Fibroblast of pulmonary artery (primary cell): ENCODE measurements at regions not wholly inside any gene's neighbourhood (a gene's known extent, or its start where the extent isn't known, plus 50 kb on each side); places are given as distances from the start of the nearest gene placed in this dataset.

Experiments
- DNase-seq: peaks from one replicate; pipeline ENCODE4 v3.0.0-alpha.2; 2010; ENCODE audit warnings: low read depth
- H3K4me3 ChIP-seq: replicated peaks from 2 replicates; pipeline ENCODE4 v1.5.1; 2011; ENCODE audit warnings: low read depth, mild to moderate bottlenecking, control low read depth, low read length, moderate library complexity
- TF ChIP-seq, protein P1 (sequence below): IDR thresholded peaks from 2 replicates; pipeline ENCODE4 v1.5.1; 2011; ENCODE audit warnings: mild to moderate bottlenecking, control low read depth, low read length, inconsistent platforms; ENCODE audit errors: missing control alignments

- H3K4me3 ChIP-seq = no peak overlapping the region
- DNase-seq = no peak
- TF ChIP-seq, protein P1, sequence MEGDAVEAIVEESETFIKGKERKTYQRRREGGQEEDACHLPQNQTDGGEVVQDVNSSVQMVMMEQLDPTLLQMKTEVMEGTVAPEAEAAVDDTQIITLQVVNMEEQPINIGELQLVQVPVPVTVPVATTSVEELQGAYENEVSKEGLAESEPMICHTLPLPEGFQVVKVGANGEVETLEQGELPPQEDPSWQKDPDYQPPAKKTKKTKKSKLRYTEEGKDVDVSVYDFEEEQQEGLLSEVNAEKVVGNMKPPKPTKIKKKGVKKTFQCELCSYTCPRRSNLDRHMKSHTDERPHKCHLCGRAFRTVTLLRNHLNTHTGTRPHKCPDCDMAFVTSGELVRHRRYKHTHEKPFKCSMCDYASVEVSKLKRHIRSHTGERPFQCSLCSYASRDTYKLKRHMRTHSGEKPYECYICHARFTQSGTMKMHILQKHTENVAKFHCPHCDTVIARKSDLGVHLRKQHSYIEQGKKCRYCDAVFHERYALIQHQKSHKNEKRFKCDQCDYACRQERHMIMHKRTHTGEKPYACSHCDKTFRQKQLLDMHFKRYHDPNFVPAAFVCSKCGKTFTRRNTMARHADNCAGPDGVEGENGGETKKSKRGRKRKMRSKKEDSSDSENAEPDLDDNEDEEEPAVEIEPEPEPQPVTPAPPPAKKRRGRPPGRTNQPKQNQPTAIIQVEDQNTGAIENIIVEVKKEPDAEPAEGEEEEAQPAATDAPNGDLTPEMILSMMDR = no peak
These were observed 583.9 kb downstream of the MCTP2 start for GRCh38 chr15:94815110-94815731.

GRCh38 chr15:94815914-94816313 is 584.6 kb downstream of the MCTP2 start:
- no peak overlapping the region for H3K4me3 ChIP-seq
- no peak for DNase-seq
- TF ChIP-seq, protein P1 = no peak

- TF ChIP-seq, protein P1 = no peak
- H3K4me3 ChIP-seq = no peak overlapping the region
- no peak for DNase-seq
These were observed 598.8 kb downstream of the MCTP2 start for GRCh38 chr15:94829887-94830884.

DNA sequence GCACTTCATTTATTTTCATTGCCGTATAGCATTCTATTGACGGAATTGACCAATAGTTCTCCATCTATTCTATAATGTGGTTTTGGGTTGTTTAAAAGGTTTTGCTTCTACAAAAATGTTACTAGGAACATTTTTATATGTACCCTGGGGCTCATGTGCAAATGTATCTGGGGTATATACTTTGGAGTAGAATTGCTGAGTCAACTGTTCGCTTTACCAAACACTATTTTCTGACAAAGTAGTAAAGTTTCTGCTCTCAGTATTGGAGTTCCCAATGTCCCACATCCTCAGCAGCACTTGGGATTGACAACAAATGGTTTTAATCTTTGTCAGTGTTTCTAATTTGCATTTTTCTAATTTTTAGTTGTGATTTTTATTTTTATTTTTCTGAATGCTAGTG is 602.6 kb downstream of the MCTP2 start:
- TF ChIP-seq, protein P1 = no peak
- no peak for DNase-seq
- H3K4me3 ChIP-seq = no peak overlapping the region

- DNase-seq = no peak
- H3K4me3 ChIP-seq = no peak overlapping the region
- TF ChIP-seq, protein P1 = no peak
These were observed 603.1 kb downstream of the MCTP2 start for GRCh38 chr15:94834494-94834893.

DNA sequence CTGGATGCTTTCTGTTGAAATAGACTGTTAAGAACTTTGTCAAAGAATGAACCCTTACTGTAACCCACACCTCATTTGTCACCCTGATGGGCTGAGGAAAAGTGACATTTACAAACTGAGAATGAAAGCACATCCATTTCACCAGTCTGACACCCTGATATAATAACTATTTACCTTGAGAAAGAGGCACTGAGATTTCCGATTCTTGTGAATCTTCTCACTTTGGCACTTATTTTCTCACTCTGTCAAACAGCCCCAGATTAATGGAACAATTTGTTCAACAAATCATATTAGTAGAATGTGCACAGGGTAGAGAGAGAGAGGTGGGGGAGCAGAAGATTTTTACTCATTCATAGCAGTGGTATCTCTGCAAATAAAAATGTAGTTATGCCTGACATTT is 606.9 kb downstream of the MCTP2 start:
- TF ChIP-seq, protein P1 = no peak
- H3K4me3 ChIP-seq = no peak overlapping the region

More for the DNA sequence above, 606.9 kb downstream of the MCTP2 start:
- DNase-seq = no peak
